ENCODE measurements at regions not wholly inside any gene's neighbourhood (a gene's known extent, or its start where the extent isn't known, plus 50 kb on each side); places are given as distances from the start of the nearest gene placed in this dataset.

GRCh38 chr15:37774961-37775360 is 159.5 kb upstream of the TMCO5A start:
- Histone ChIP-seq H4K20me1 (replicated peaks; ENCODE audit: insufficient read depth) (no peaks in the 10 kb centered on the region), H3K9me2 (ENCODE audit: insufficient read depth) (no peaks in the 10 kb centered on the region), H3K4me2 (no peak overlapping the region), H3K79me2 (replicated peaks; ENCODE audit: insufficient read depth) (no peaks in the 10 kb centered on the region), H3K4me3 (no peak overlapping the region), H3K36me3 (ENCODE audit: insufficient read depth) (no peaks in the 10 kb centered on the region; the same call in 1 of the 2 replicates), H3K27me3 (ENCODE audit: insufficient read depth) (no peaks in the 10 kb centered on the region), H3K27ac (ENCODE audit: low read depth) (no peak overlapping the region), H2AFZ (no peak overlapping the region), H3F3A (replicated peaks; ENCODE audit: low read depth) (no peaks in the 10 kb centered on the region), H3K4me1 (ENCODE audit: insufficient read depth) (no peaks in the 10 kb centered on the region)
- ATAC-seq (no peak), DNase-seq (ENCODE audit: low spot score) (no peak)
- no peak overlapping the region for H3K4me3 Mint-ChIP-seq
- H3K27me3 Mint-ChIP-seq (ENCODE audit: insufficient read depth, low read depth, poor library complexity) = no peaks in the 10 kb centered on the region
- H3K36me3 Mint-ChIP-seq (ENCODE audit: low read depth) = no peaks in the 10 kb centered on the region
- no peaks in the 10 kb centered on the region for H3K9me3 Mint-ChIP-seq
- TF ChIP-seq ZNF331 (CRISPR knock-in tag; IDR thresholded peaks at IDR 0.05; ENCODE audit: low read depth) (no peak), NANOG (IDR thresholded peaks at IDR 0.05; ENCODE audit: borderline replicate concordance) (no peak), ZNF114 (CRISPR knock-in tag; IDR thresholded peaks at IDR 0.05) (no peak), ZNF462 (CRISPR knock-in tag; IDR thresholded peaks at IDR 0.05) (no peak), STAT1 (IDR thresholded peaks at IDR 0.05; ENCODE audit: unreplicated experiment) (no peak), JUNB (IDR thresholded peaks at IDR 0.05; ENCODE audit: unreplicated experiment) (no peak), REST (IDR thresholded peaks at IDR 0.05; ENCODE audit: unreplicated experiment) (no peak)
- no peak overlapping the region for H3K27ac Mint-ChIP-seq
- no peaks in the 10 kb centered on the region for H3K4me1 Mint-ChIP-seq

Data from GM23338 (cell line).